Stimulated activated CD4-positive, alpha-beta T cell treated with anti-CD3 and anti-CD28 coated beads, Interleukin-2, amount 100 ng/mL, for 48 hours (primary cell): ENCODE measurements at regions not wholly inside any gene's neighbourhood (a gene's known extent, or its start where the extent isn't known, plus 50 kb on each side); places are given as distances from the start of the nearest gene placed in this dataset.
"Not testable (repeated sequence)": the region's sequence is repeated elsewhere in the genome, so short reads cannot be mapped to it uniquely, and the experiment has no call there.

Source experiments
- DNase-seq, 2 donors: peaks; one replicate each; pipeline ENCODE4 v3.0.0-alpha.2; 2020

GRCh38 chr10:10722422-10722821 lies 295.2 kb upstream of the CELF2 start:
- DNase-seq, result no peak

DNA sequence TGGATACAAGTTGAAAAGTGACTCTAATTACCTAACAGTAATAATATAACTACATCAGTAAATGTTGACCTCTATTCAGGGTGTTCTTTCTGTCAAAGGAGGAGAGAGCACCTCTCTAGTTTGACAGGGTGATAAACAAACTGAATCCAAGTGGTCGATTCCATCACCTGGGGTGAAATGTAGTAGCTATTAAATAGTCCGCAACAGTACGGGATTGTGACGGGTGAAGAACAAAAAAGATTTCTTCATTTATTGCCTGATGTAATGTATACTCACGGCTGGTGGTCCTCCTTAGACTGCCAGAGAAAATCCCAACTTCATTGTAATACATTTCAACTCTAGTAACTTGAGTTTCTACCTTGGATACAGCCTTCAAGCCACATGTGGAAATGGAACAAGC lies 292.5 kb upstream of the CELF2 start:
- no peak for DNase-seq

GRCh38 chr10:10726101-10726500 lies 291.6 kb upstream of the CELF2 start:
- no peak for DNase-seq

DNA sequence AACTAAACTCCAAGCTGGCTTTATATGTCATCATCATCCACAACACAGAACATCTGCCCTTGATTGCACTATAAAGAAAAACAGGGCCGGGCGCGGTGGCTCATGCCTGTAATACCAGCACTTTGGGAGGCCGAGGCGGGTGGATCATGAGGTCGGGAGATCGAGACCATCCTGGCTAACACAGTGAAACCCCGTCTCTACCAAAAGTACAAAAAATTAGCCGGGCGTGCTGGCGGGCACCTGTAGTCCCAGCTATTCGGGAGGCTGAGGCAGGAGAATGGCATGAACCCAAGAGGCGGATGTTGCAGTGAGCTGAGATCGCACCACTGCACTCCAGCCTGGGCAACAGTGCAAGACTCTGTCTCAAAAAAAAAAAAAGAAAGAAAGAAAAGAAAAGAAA lies 290.3 kb upstream of the CELF2 start:
- DNase-seq, result not testable (repeated sequence)

DNA sequence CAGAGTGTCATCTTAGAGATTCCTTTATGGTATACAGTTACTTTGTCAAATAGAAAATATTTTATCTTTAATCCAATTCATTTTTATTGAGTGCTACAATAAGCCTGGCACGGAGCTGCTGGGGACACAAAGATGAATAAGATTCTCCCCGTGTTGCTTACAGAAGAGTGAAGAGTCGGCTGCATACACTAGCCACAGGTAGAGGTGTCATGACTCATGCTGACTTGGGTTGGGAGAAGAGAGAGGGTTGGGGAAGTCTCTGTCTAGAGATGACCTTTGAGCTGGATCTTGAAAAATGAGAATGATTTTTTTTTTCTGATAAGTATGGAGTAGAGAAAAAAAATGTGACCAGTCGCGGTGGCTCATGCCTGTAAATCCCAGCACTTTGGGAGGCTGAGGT lies 289.9 kb upstream of the CELF2 start:
- DNase-seq, result no peak

GRCh38 chr10:10730471-10731043 lies 287.1 kb upstream of the CELF2 start:
- no peak for DNase-seq

DNA sequence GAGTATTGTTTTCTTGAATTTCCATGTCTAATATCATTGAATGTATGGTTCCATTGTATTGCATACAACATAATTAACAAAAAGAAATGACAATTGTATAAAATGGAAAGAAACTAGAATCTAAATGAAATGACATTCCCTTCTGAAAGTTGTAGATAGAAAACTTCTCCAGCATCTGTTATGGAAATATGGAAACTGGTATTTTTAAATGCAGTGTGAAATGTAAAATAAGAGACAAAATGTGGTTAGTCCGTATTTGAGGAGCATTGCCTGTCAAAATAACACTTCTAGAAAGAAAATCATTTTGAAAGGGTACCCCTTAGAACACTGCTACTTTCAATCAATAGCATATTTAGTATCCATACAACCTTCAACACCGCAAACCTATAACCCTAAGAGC lies 286.3 kb upstream of the CELF2 start:
- DNase-seq, result no peak

DNA sequence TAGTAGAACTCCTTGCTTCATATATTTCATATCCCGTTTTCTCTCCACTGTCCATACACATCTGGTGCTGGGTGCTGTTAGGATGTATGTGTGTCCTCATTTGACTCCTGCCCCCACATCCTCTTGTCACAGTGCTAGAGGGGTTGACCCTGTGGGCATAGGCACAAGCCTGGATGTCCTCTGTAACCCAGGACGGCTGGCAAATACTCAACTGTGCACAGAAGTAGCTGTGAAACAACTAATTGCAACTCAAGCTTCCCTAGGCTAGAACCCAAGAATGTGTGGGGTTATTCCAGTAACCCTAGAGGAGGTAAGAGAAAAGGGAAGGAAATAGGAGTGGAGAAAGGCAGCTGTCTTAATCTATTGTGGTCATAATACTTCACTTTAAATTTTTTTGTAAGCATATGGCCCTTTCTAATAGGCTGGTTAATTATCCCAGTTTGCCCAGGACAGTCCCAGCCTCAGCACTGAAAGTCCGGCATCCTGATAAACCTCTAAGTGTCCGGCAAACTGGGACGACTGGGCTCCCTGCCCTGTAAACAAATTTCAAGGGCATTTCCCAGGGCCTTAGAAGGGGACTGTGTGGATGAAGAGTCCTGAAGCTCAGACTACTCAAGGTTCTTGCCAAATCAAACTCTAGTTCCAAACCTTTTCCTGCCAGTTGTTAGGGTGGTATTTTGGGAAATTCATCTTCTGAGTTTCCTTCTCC lies 283.2 kb upstream of the CELF2 start:
- DNase-seq, result no peak

GRCh38 chr10:10745291-10745690 lies 272.4 kb upstream of the CELF2 start:
- no peak for DNase-seq

DNA sequence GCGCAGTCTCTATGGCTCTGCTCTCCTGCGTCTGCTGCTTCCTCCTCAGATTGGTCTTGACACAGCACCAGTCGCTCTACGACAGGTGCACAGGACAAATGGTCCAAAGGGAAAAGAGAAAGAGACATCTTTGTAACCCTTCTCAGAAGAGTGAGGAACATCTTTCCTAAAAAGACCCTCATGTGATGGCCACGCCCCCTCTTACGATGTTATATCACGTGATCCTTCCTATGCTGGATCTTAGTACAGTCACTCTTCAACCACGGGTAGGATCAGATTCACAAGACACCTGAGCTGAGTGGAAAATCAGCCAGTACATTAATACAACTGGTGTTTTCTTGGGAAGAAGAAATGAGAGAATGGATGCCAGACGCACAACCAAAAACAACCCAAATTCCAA lies 262.2 kb upstream of the CELF2 start:
- DNase-seq, result no peak

DNA sequence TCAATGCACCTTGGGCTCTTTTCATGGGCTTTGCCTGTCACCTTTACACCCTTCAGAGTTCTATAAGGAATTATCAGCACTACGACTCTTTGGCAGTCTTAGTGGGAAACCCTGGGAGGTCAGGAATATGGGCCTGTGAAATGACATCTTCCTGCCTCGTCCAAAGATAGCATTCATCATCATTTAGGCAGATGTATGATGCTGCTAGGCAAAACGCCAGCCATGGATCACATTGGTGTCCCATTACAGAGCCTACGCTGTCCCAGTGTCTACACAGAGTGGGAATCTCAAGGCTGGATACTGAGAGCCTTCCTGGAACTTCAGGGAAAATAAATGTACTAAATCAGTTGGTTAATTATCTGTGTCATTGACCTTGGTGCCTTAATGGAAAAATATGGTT lies 259.4 kb upstream of the CELF2 start:
- DNase-seq, result no peak

DNA sequence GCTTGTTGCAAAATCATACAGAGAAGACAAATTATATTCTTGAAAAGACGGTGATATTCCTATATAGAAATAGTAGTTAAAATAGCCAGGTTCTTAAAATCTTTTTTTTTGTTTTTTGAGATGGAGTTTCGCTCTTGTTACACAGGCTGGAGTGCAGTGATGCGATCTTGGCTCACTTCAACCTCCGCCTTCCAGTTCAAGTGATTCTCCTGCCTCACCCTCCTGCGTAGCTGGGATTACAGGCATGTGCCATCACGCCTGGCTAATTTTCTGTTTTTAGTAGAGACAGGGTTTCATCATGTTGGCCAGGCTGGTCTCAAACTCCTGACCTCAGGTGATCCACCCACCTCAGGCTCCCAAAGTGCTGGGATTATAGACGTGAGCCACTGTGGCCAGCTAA lies 257.9 kb upstream of the CELF2 start:
- not testable (repeated sequence) for DNase-seq

DNA sequence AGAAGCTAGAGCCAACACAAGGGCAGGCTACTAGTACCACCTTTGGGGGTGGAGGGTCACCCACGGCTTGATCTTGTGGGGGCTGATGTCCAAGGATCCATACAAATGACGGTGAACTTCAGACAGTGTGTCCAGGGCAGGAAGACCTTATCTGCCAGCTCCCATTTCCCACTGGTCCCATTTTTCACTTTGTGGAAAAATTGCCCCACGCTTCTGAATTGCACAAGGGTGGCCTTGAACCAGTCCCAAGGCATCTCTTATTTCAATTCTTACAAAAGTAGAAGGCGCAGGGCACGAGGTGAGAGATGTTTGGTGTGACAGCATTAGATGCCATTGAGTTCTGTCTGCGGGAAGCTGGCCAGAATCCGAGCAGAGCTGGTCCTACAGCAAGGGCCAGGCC lies 252.7 kb upstream of the CELF2 start:
- no peak for DNase-seq

DNA sequence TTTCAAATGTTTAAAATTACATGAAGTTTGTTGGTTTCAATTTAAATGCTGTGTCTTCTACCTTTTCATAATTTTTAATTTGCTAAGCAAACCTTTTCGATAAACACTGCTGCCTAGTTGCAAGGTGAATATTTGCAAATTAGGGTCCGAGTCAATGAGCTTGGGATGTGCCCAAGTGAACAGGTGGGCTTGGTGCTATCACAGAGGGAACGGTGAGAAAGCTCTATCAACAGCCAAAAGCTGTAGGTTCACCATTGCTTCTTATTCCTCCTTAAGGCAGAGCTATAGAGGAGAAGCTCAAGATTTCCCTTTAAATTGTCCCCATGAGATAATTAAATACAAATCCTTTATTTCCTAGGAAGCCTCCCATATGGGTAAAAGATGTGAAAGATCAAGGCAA lies 245.3 kb upstream of the CELF2 start:
- no peak for DNase-seq

DNA sequence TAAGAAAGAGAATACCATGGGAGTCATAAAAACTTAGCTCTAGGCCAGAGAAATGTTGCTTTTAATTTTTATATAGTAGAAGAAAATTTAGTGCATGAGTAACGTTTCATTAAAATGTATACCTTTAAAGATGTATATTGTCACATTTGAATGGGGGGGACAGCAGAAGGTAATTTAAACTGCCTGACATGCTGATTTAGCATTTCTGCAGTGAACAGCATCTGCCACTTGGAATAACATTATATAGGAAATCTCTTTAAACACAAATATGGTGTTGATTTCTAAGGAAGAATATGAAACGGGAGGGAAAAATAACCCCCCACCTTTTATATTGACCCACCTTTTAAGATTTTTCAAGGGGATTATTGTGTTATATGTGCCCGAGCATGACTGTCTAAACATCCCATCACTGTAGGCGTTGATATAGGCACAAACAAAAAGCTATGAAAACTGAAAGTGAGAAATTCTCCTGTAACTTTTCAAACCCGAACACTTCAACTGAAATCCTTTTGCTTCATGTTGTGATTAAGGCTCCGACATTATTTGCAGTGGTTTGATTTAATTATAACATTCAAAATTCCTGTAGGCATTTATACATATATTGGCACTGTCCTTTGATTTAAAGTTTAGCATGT lies 244.7 kb upstream of the CELF2 start:
- no peak for DNase-seq

DNA sequence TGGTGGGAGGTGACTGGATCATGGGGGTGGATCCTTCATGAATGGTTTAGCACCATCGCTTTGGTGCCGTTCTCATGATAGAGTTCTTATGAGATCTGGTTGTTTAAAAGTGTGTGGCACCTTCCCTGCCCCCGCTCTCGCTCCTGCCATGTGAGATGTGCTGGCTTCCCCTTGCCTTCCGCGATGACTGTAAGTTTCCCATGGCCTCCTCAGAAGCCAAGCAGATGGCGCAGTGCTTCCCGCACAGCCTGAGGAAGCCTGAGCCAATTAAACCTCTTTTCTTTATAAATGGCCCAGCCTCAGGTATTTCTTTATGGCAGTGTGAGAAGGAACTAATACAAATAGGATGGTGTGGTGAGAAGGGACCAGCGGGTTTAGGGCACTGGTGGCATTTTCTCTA lies 243.3 kb upstream of the CELF2 start:
- DNase-seq, result no peak

DNA sequence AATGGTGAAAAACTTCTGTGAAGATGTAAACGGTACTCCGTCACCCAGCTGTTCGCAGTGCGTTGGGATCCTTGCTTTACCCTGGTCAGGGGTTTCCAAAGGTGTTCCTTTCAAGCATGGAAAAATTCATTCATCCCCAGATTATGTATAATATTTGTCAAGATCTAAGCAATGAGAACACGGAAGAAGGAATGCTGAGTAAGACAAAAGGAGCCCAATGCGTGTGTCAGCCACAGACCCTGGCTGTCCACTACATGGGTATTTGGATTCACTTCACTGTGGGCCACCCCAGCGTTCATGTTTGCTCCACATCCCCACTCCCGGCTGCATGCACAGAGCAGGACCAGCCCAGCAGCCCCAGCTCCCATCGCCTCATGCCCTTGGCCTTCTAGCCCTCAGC lies 241.3 kb upstream of the CELF2 start:
- no peak for DNase-seq

DNA sequence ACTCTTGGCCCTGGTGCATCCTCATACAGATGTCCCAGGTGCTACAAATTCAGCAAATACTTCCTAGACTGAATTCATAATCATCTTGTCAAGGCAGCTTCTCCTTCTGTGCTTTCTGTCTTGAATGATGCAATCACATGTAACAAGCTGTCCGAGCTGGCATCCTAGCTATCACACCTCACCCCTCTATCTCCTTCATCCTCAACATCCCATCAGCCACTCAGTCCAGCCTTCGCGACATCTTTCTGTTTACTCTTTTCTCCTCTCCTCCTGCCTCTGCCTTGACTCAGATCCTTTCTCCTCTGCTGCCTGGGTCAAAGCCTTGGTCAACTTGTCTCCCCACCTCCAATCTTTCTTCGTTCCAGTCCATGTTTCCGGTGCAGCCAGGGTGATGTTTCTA lies 240.4 kb upstream of the CELF2 start:
- DNase-seq, result no peak

GRCh38 chr10:10777723-10778122 lies 239.9 kb upstream of the CELF2 start:
- no peak for DNase-seq

DNA sequence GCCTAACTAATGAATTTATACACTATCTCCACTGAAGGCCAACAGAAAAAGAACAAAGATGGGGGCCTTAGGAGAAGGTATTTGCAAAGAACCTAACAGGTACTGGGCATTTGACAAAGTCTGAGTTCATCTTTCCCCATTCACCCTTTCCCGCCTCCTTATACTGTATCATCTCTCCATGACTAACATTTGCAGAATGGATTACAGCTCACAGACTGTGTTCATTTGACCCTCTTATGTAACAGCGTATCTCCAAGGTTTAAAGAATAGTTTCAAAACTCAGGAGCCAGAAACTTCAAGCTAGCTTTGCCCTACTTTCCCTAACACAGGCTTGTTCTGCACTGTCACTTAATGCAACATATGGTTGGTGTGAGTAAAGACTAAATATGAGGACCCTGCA lies 238.7 kb upstream of the CELF2 start:
- no peak for DNase-seq

- DNase-seq, result no peak
These were observed 238.2 kb upstream of the CELF2 start for GRCh38 chr10:10779511-10779910.

DNA sequence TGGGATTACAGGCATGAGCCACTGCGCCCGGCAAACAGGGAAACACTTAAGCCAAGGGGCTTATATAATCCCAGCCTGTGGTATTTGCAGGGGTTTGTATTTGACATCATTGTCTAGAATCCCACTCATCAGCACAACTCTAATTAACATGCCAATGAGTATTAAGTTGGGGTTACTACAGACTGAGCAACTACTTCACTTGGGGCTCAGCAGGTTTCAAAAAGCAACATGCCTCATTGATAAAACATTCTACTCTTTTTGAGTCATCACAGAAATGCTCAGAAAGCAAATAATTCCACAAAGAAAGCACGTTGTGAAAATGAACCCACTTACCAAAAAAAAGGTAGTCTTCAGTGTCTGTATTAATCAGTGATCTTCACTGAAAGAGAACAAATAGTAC lies 236.9 kb upstream of the CELF2 start:
- no peak for DNase-seq

DNA sequence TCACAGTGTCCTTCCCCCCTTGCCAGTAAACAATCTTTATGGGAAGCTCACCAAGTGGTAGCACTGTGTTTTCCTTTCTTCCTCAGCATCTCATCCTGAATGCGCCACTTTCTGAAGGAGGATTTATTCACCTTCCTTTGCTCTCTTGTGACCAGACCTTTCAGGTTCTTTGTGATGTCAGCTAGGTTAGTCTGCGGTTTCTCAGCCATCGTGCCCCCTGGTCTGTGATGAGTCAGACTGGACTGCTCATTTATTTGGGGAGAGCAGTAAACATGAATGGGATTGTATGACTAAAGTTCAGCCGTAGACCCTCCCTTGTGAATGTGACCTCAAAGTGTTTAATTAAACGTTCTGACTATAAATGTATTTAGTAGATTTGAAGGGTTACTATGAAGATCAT lies 235.1 kb upstream of the CELF2 start:
- no peak for DNase-seq

GRCh38 chr10:10785627-10786026 lies 232.0 kb upstream of the CELF2 start:
- no peak for DNase-seq
